AML-193 (cell line): ENCODE measurements at regions not wholly inside any gene's neighbourhood (a gene's known extent, or its start where the extent isn't known, plus 50 kb on each side); places are given as distances from the start of the nearest gene placed in this dataset.
"Not testable (repeated sequence)": the region's sequence is repeated elsewhere in the genome, so short reads cannot be mapped to it uniquely, and the experiment has no call there.

Experiments
- DNase-seq, 2 experiments: peaks; one replicate each; lab custom pipeline; 2025; lab: John Stamatoyannopoulos, UW

GRCh38 chr2:102871707-102872106, 109.9 kb downstream of the TMEM182 start:
- no peak for DNase-seq

GRCh38 chr2:102872388-102872787, 110.6 kb downstream of the TMEM182 start:
- no peak for DNase-seq

GRCh38 chr2:102879513-102879912, 117.7 kb downstream of the TMEM182 start:
- not testable (repeated sequence) for DNase-seq

- DNase-seq = peak; percentile 28 to 58
Measured at GRCh38 chr2:102880731-102881130, 118.9 kb downstream of the TMEM182 start.

- DNase-seq = no peak
Measured at GRCh38 chr2:102886216-102886893, 124.5 kb downstream of the TMEM182 start.

- DNase-seq = no peak
Measured at GRCh38 chr2:102888514-102888913, 126.7 kb downstream of the TMEM182 start.

GRCh38 chr2:102891296-102891695, 129.5 kb downstream of the TMEM182 start:
- DNase-seq = peak; percentile 95 to 96

GRCh38 chr2:102892698-102893310, 131.0 kb downstream of the TMEM182 start:
- DNase-seq = no peak

GRCh38 chr2:102893870-102894269, 132.0 kb downstream of the TMEM182 start:
- no peak for DNase-seq

- DNase-seq = peak; percentile 73 to 77
Measured at GRCh38 chr2:102895376-102895775, 133.5 kb downstream of the TMEM182 start.

- not testable (repeated sequence) for DNase-seq
Measured at GRCh38 chr2:102909240-102909639, 147.4 kb downstream of the TMEM182 start.

- no peak for DNase-seq
Measured at GRCh38 chr2:102910724-102911123, 148.9 kb downstream of the TMEM182 start.

- no peak for DNase-seq
Measured at GRCh38 chr2:102915128-102915527, 153.3 kb downstream of the TMEM182 start.

- DNase-seq = no peak
Measured at GRCh38 chr2:102922321-102922720, 160.5 kb downstream of the TMEM182 start.

GRCh38 chr2:102925003-102925402, 163.2 kb downstream of the TMEM182 start:
- DNase-seq = no peak

GRCh38 chr2:102927854-102928267, 166.0 kb downstream of the TMEM182 start:
- no peak for DNase-seq

- no peak for DNase-seq
Measured at GRCh38 chr2:102929721-102930120, 167.9 kb downstream of the TMEM182 start.

- no peak for DNase-seq
Measured at GRCh38 chr2:102932501-102932900, 170.7 kb downstream of the TMEM182 start.

GRCh38 chr2:102939207-102939606, 177.4 kb downstream of the TMEM182 start:
- DNase-seq = no peak

GRCh38 chr2:102940684-102941083, 178.9 kb downstream of the TMEM182 start:
- DNase-seq = no peak

- DNase-seq = no peak
Measured at GRCh38 chr2:102942107-102942506, 180.3 kb downstream of the TMEM182 start.

GRCh38 chr2:102943251-102943650, 181.4 kb downstream of the TMEM182 start:
- no peak for DNase-seq

GRCh38 chr2:102950371-102950946, 188.6 kb downstream of the TMEM182 start:
- peak; percentile 1 to 16 for DNase-seq
